GM23338 (cell line): ENCODE measurements at regions not wholly inside any gene's neighbourhood (a gene's known extent, or its start where the extent isn't known, plus 50 kb on each side); places are given as distances from the start of the nearest gene placed in this dataset.

ENCODE experiments used
- ATAC-seq: fragments of 200-7000 bp; cut with Tn5 transposase; 3 replicates; pipeline ENCODE4 v1.9.1; 2020
- DNase-seq: peaks from one replicate; pipeline ENCODE4 v3.0.0-alpha.2; 2015; ENCODE audit warnings: low spot score
- H2AFZ ChIP-seq: fragments of 200-600 bp; sonication (generic); 2 replicates; pipeline ENCODE4 v1.8.0; 2016; ENCODE audit warnings: antibody characterized with exemption, mild to moderate bottlenecking, moderate library complexity
- H3F3A ChIP-seq: fragments of 200-600 bp; sonication (generic); replicated peaks from 2 replicates; pipeline ENCODE4 v1.8.0; 2017; ENCODE audit warnings: antibody characterized with exemption, mixed run types, low read depth
- H3K27ac ChIP-seq: fragments of 200-600 bp; sonication (generic); 2 replicates; pipeline ENCODE4 v1.6.1; 2016; ENCODE audit warnings: low read depth
- H3K27me3 ChIP-seq: fragments of 200-600 bp; sonication (generic); 2 replicates; pipeline ENCODE4 v1.8.0; 2016; ENCODE audit warnings: mild to moderate bottlenecking, mixed run types, moderate library complexity; ENCODE audit not compliant: insufficient read depth
- H3K36me3 ChIP-seq: fragments of 200-600 bp; sonication (generic); 2 replicates; pipeline ENCODE4 v1.8.0; 2016; ENCODE audit warnings: mild to moderate bottlenecking; ENCODE audit not compliant: insufficient read depth
- H3K4me1 ChIP-seq: fragments of 200-600 bp; sonication (generic); 2 replicates; pipeline ENCODE4 v1.8.0; 2016; ENCODE audit warnings: mild to moderate bottlenecking, moderate library complexity; ENCODE audit not compliant: insufficient read depth
- H3K4me2 ChIP-seq: fragments of 200-600 bp; sonication (generic); 2 replicates; pipeline ENCODE4 v1.7.1; 2017; ENCODE audit warnings: mixed run types
- H3K4me3 ChIP-seq: fragments of 200-600 bp; sonication (generic); 2 replicates; pipeline ENCODE4 v1.6.1; 2016; ENCODE audit warnings: mixed run types
- H3K79me2 ChIP-seq: fragments of 200-600 bp; sonication (generic); replicated peaks from 2 replicates; pipeline ENCODE4 v1.8.0; 2017; ENCODE audit warnings: mild to moderate bottlenecking; ENCODE audit not compliant: insufficient read depth
- H3K9me2 ChIP-seq: fragments of 200-600 bp; sonication (generic); 2 replicates; pipeline ENCODE4 v1.8.0; 2017; ENCODE audit not compliant: insufficient read depth
- H4K20me1 ChIP-seq: fragments of 200-600 bp; sonication (generic); replicated peaks from 2 replicates; pipeline ENCODE4 v1.8.0; 2017; ENCODE audit warnings: mild to moderate bottlenecking; ENCODE audit not compliant: insufficient read depth
- H3K27ac Mint-ChIP-seq: 2 replicates; pipeline ENCODE4 v1.8.0; 2020; ENCODE audit warnings: inconsistent platforms, mild to moderate bottlenecking, moderate library complexity, mixed read lengths
- H3K27me3 Mint-ChIP-seq: 3 replicates; pipeline ENCODE4 v1.8.0; 2022; ENCODE audit warnings: low read depth, mild to moderate bottlenecking, moderate library complexity, mixed read lengths, inconsistent platforms; ENCODE audit not compliant: insufficient read depth, poor library complexity
- H3K36me3 Mint-ChIP-seq: 3 replicates; pipeline ENCODE4 v1.8.0; 2021; ENCODE audit warnings: low read depth, mild to moderate bottlenecking, inconsistent platforms, moderate library complexity, mixed read lengths
- H3K4me1 Mint-ChIP-seq: 3 replicates; pipeline ENCODE4 v1.8.0; 2020; ENCODE audit warnings: mild to moderate bottlenecking, inconsistent platforms, mixed read lengths
- H3K4me3 Mint-ChIP-seq: 3 replicates; pipeline ENCODE4 v1.8.0; 2021; ENCODE audit warnings: moderate library complexity, mild to moderate bottlenecking, inconsistent platforms, mixed read lengths
- H3K9me3 Mint-ChIP-seq: 3 replicates; pipeline ENCODE4 v1.8.0; 2020; ENCODE audit warnings: moderate library complexity, mild to moderate bottlenecking, inconsistent platforms, mixed read lengths
- CREB1 ChIP-seq: fragments of 250-450 bp; sonication (Bioruptor Pico); IDR thresholded peaks from 2 replicates; pipeline ENCODE4 v1.5.0; 2020; ENCODE audit warnings: low read depth, mild to moderate bottlenecking, moderate library complexity
- CTCF ChIP-seq, 2 experiments: fragments of 200-600 bp in 1 of 2; sonication (generic) in 1 of 2; conservative IDR thresholded peaks; 2 replicates each; pipeline versions ENCODE4 v1.5.1 to v1.6.1; 2016 to 2017; ENCODE audit warnings: antibody characterized with exemption in 2 of 2, low read depth in 2 of 2, mild to moderate bottlenecking in 2 of 2, moderate library complexity in 1 of 2
- ETS1 ChIP-seq: IDR thresholded peaks from 2 replicates; pipeline ENCODE4 v1.6.1; 2016; ENCODE audit warnings: antibody characterized with exemption
- EZH2 ChIP-seq: fragments of 200-600 bp; sonication (generic); IDR thresholded peaks from one replicate; pipeline ENCODE4 v1.8.0; 2017; ENCODE audit warnings: antibody characterized with exemption, mild to moderate bottlenecking, low read depth; ENCODE audit not compliant: unreplicated experiment
- EZH2phosphoT487 ChIP-seq: fragments of 200-600 bp; sonication (generic); IDR thresholded peaks from one replicate; pipeline ENCODE4 v1.8.1; 2018; ENCODE audit warnings: antibody characterized with exemption; ENCODE audit not compliant: unreplicated experiment
- JUNB ChIP-seq: IDR thresholded peaks from one replicate; pipeline ENCODE4 v1.6.1; 2016; ENCODE audit warnings: antibody characterized with exemption; ENCODE audit not compliant: unreplicated experiment
- NANOG ChIP-seq: IDR thresholded peaks from 2 replicates; pipeline ENCODE4 v1.6.1; 2016; ENCODE audit warnings: antibody characterized with exemption, borderline replicate concordance
- POLR2AphosphoS5 ChIP-seq: IDR thresholded peaks from 2 replicates; pipeline ENCODE4 v1.6.1; 2016; ENCODE audit warnings: antibody characterized with exemption, low read depth
- STAT1 ChIP-seq: IDR thresholded peaks from one replicate; pipeline ENCODE4 v1.6.1; 2016; ENCODE audit warnings: antibody characterized with exemption; ENCODE audit not compliant: unreplicated experiment
- ZNF114 ChIP-seq: fragments of 250-450 bp; sonication (Bioruptor Pico); IDR thresholded peaks from 2 replicates; pipeline ENCODE4 v1.5.0; 2020; ENCODE audit warnings: mild to moderate bottlenecking, moderate library complexity
- ZNF331 ChIP-seq: fragments of 250-450 bp; sonication (Bioruptor Pico); IDR thresholded peaks from 2 replicates; pipeline ENCODE4 v1.5.0; 2020; ENCODE audit warnings: low read depth, mild to moderate bottlenecking, moderate library complexity
- TF ChIP-seq, protein P1 (sequence below): IDR thresholded peaks from one replicate; pipeline ENCODE4 v1.6.1; 2018; ENCODE audit warnings: antibody characterized with exemption; ENCODE audit not compliant: unreplicated experiment
- TF ChIP-seq, protein P2 (sequence below): fragments of 250-450 bp; sonication (Bioruptor Pico); IDR thresholded peaks from 2 replicates; pipeline ENCODE4 v1.5.0; 2020; ENCODE audit warnings: mild to moderate bottlenecking, moderate library complexity

DNA sequence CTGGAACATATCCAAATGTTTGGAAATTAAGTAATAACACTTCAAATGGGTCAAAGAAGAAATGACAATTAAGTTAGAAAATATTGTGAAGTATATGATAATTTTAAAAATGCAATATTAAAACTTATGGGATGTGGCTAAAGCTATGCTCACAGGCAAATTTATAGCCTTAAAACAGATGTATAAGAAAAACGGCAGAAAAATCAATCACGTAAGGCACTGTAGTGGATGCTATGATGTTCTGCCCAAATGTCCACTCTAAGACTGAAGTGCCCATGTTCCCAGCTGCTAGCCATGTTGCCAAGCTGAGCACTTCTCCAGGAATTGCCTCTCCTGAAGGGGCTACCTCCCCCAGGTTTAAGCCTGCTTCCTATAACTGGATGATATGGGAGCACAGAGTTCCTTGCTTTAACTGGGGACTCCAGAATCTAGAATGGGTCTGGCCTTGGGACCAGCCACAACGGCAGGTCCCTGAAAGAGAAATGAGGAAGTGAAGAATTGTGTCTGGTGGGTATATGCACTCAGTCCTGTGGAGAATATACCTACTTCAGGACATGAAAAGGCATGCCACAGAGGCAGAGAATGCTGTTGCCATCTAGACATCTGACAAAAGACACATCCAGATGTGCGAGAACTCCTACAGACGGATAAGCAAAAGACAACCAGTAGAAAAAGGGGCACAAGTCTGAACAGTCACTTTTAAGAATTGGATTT, 78.2 kb upstream of the RXRA start:
- Histone ChIP-seq H3K36me3 (no peaks in the 10 kb centered on the region), H3K4me2 (no peak overlapping the region), H2AFZ (no peak overlapping the region), H3K4me3 (no peak overlapping the region), H3K79me2 (no peaks in the 10 kb centered on the region), H3K4me1 (no peaks in the 10 kb centered on the region), H3K9me2 (no peaks in the 10 kb centered on the region), H4K20me1 (no peaks in the 10 kb centered on the region), H3F3A (no peaks in the 10 kb centered on the region), H3K27me3 (no peaks in the 10 kb centered on the region), H3K27ac (no peak overlapping the region)
- peaks cover 4% of the 10 kb centered on the region for H3K27me3 Mint-ChIP-seq
- H3K9me3 Mint-ChIP-seq, result peaks cover 11% of the 10 kb centered on the region; the same call in 2 of the 3 replicates
- TF ChIP-seq EZH2 (no peak), ETS1 (no peak), STAT1 (no peak), EZH2phosphoT487 (no peak), CTCF (conservative IDR thresholded peaks at IDR 0.05; ENCODE audit: low read depth in 2 of 2) (no peak), CREB1 (CRISPR knock-in tag) (no peak), ZNF114 (CRISPR knock-in tag) (no peak), JUNB (no peak), ZNF331 (CRISPR knock-in tag) (no peak), POLR2AphosphoS5 (no peak), NANOG (no peak)
- TF ChIP-seq, protein P1, sequence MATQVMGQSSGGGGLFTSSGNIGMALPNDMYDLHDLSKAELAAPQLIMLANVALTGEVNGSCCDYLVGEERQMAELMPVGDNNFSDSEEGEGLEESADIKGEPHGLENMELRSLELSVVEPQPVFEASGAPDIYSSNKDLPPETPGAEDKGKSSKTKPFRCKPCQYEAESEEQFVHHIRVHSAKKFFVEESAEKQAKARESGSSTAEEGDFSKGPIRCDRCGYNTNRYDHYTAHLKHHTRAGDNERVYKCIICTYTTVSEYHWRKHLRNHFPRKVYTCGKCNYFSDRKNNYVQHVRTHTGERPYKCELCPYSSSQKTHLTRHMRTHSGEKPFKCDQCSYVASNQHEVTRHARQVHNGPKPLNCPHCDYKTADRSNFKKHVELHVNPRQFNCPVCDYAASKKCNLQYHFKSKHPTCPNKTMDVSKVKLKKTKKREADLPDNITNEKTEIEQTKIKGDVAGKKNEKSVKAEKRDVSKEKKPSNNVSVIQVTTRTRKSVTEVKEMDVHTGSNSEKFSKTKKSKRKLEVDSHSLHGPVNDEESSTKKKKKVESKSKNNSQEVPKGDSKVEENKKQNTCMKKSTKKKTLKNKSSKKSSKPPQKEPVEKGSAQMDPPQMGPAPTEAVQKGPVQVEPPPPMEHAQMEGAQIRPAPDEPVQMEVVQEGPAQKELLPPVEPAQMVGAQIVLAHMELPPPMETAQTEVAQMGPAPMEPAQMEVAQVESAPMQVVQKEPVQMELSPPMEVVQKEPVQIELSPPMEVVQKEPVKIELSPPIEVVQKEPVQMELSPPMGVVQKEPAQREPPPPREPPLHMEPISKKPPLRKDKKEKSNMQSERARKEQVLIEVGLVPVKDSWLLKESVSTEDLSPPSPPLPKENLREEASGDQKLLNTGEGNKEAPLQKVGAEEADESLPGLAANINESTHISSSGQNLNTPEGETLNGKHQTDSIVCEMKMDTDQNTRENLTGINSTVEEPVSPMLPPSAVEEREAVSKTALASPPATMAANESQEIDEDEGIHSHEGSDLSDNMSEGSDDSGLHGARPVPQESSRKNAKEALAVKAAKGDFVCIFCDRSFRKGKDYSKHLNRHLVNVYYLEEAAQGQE, result no peak
- TF ChIP-seq, protein P2, sequence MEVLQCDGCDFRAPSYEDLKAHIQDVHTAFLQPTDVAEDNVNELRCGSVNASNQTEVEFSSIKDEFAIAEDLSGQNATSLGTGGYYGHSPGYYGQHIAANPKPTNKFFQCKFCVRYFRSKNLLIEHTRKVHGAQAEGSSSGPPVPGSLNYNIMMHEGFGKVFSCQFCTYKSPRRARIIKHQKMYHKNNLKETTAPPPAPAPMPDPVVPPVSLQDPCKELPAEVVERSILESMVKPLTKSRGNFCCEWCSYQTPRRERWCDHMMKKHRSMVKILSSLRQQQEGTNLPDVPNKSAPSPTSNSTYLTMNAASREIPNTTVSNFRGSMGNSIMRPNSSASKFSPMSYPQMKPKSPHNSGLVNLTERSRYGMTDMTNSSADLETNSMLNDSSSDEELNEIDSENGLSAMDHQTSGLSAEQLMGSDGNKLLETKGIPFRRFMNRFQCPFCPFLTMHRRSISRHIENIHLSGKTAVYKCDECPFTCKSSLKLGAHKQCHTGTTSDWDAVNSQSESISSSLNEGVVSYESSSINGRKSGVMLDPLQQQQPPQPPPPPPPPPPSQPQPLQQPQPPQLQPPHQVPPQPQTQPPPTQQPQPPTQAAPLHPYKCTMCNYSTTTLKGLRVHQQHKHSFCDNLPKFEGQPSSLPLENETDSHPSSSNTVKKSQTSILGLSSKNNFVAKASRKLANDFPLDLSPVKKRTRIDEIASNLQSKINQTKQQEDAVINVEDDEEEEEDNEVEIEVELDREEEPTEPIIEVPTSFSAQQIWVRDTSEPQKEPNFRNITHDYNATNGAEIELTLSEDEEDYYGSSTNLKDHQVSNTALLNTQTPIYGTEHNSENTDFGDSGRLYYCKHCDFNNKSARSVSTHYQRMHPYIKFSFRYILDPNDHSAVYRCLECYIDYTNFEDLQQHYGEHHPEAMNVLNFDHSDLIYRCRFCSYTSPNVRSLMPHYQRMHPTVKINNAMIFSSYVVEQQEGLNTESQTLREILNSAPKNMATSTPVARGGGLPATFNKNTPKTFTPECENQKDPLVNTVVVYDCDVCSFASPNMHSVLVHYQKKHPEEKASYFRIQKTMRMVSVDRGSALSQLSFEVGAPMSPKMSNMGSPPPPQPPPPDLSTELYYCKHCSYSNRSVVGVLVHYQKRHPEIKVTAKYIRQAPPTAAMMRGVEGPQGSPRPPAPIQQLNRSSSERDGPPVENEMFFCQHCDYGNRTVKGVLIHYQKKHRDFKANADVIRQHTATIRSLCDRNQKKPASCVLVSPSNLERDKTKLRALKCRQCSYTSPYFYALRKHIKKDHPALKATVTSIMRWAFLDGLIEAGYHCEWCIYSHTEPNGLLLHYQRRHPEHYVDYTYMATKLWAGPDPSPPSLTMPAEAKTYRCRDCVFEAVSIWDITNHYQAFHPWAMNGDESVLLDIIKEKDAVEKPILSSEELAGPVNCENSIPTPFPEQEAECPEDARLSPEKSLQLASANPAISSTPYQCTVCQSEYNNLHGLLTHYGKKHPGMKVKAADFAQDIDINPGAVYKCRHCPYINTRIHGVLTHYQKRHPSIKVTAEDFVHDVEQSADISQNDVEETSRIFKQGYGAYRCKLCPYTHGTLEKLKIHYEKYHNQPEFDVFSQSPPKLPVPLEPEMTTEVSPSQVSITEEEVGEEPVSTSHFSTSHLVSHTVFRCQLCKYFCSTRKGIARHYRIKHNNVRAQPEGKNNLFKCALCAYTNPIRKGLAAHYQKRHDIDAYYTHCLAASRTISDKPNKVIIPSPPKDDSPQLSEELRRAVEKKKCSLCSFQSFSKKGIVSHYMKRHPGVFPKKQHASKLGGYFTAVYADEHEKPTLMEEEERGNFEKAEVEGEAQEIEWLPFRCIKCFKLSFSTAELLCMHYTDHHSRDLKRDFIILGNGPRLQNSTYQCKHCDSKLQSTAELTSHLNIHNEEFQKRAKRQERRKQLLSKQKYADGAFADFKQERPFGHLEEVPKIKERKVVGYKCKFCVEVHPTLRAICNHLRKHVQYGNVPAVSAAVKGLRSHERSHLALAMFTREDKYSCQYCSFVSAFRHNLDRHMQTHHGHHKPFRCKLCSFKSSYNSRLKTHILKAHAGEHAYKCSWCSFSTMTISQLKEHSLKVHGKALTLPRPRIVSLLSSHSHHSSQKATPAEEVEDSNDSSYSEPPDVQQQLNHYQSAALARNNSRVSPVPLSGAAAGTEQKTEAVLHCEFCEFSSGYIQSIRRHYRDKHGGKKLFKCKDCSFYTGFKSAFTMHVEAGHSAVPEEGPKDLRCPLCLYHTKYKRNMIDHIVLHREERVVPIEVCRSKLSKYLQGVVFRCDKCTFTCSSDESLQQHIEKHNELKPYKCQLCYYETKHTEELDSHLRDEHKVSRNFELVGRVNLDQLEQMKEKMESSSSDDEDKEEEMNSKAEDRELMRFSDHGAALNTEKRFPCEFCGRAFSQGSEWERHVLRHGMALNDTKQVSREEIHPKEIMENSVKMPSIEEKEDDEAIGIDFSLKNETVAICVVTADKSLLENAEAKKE (CRISPR knock-in tag), result no peak
- H3K36me3 Mint-ChIP-seq, result peaks cover 6% of the 10 kb centered on the region; the same call in 1 of the 3 replicates
- DNase-seq, result no peak
- H3K4me3 Mint-ChIP-seq, result no peak overlapping the region
- no peak for ATAC-seq
- no peak overlapping the region for H3K27ac Mint-ChIP-seq
- H3K4me1 Mint-ChIP-seq, result no peaks in the 10 kb centered on the region; the same call in 2 of the 3 replicates
